ENCODE measurements at regions not wholly inside any gene's neighbourhood (a gene's known extent, or its start where the extent isn't known, plus 50 kb on each side); places are given as distances from the start of the nearest gene placed in this dataset.

DNA sequence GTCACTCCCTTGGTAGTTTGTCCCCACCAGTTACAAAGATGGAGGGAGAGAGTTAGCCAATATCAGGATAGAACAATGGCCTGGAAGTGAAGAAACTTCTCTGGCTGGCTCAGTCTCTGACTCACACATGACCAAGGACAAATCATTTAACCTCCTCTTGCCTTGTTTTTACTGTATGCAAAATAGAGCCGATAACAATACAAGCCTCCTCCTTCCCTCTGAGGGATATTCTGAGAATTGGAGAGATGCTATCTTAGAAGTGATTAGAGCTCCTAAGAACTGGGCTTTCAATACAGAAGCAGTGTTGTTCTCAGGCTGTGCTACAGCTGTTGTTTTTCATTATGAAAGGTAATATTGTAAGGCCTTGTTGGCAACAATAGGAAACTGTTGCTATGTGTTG, 87.7 kb upstream of the EGR2 start:
- TF ChIP-seq, protein P1, sequence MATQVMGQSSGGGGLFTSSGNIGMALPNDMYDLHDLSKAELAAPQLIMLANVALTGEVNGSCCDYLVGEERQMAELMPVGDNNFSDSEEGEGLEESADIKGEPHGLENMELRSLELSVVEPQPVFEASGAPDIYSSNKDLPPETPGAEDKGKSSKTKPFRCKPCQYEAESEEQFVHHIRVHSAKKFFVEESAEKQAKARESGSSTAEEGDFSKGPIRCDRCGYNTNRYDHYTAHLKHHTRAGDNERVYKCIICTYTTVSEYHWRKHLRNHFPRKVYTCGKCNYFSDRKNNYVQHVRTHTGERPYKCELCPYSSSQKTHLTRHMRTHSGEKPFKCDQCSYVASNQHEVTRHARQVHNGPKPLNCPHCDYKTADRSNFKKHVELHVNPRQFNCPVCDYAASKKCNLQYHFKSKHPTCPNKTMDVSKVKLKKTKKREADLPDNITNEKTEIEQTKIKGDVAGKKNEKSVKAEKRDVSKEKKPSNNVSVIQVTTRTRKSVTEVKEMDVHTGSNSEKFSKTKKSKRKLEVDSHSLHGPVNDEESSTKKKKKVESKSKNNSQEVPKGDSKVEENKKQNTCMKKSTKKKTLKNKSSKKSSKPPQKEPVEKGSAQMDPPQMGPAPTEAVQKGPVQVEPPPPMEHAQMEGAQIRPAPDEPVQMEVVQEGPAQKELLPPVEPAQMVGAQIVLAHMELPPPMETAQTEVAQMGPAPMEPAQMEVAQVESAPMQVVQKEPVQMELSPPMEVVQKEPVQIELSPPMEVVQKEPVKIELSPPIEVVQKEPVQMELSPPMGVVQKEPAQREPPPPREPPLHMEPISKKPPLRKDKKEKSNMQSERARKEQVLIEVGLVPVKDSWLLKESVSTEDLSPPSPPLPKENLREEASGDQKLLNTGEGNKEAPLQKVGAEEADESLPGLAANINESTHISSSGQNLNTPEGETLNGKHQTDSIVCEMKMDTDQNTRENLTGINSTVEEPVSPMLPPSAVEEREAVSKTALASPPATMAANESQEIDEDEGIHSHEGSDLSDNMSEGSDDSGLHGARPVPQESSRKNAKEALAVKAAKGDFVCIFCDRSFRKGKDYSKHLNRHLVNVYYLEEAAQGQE (IDR thresholded peaks at IDR 0.05; ENCODE audit: insufficient read depth in 1 of 2, low read depth in 2 of 2, low read length in 2 of 2), result no peak
- TF ChIP-seq TAF1 (IDR thresholded peaks at IDR 0.05; ENCODE audit: borderline replicate concordance, insufficient read depth, low read length) (no peak), SIN3A (IDR thresholded peaks at IDR 0.05; ENCODE audit: borderline replicate concordance, insufficient read depth, low read length) (no peak), POLR2AphosphoS5 (IDR thresholded peaks at IDR 0.05; ENCODE audit: low read depth, low read length) (no peak)

Data from PFSK-1 (cell line).